ENCODE measurements at regions not wholly inside any gene's neighbourhood (a gene's known extent, or its start where the extent isn't known, plus 50 kb on each side); places are given as distances from the start of the nearest gene placed in this dataset.

DNA sequence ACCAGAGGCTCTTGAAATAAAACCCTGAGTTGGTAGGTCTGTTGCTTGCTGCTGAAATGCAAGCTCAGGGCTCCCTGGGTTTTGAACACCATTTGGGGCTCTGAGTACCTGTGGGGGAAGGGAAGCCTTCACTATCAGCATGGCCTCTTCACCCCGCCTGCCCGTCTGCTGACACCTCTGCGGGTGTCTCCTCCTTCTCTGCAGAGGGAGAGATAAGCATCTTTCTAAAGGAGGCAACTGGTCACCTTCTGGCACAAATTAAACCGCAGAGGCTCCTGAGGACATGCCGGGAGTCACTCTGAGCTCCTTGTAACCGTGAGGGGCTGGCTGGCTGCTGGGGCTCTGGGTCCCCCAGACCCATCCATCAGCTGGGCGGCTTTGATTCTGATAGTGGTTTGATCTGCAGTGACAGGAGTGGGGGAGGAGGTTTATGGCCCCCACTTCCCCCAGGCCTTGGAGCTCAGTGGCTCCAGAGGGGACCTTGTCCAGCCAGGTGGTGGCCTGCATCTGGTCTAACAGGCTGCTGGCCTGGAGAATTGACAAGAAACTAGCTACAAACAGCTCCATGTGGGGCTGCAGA is 123.5 kb downstream of the IRF8 start:
- DNase-seq (ENCODE audit: low read depth, low spot score) = no peak
- POLR2A ChIA-PET = no interaction called here

DNA sequence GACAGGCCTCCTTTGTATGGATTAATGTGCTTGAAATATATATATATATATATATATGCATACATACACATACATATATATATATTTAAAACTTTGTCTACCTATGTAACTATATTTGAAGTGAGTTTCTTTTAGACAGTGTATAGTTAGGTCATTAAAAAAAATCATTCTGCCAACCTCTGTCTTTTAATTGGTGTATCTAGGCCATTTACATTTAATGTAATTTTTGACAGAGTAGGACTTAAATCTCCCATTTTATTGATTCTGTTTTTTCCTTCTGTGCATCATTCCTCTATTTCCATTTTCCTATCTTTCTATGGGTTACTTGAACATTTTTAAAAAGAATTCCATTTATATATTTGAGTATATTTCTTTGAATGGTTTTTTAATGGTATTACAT is 125.2 kb downstream of the IRF8 start:
- no peak overlapping the region for H3K4me3 ChIP-seq (replicated peaks in 1 of 2; ENCODE audit: low read depth in 1 of 2, low read length in 2 of 2)
- no peaks in the 10 kb centered on the region for H3K9me2 ChIP-seq (ENCODE audit: insufficient read depth)
- RAD21 ChIA-PET (ENCODE audit: low non-redundant PET in 1 of 2, low total read pairs in 2 of 2, uncharacterized antibody in 2 of 2, unreplicated experiment in 2 of 2) = no interaction called here
- no peak for DNase-seq (ENCODE audit: low read depth, low spot score)
- TF ChIP-seq JUND (IDR thresholded peaks at IDR 0.05) (no peak), POLR2A (IDR thresholded peaks at IDR 0.05; ENCODE audit: borderline replicate concordance, extremely low read depth, insufficient read depth, insufficient read length) (no peak), ZFX (IDR thresholded peaks at IDR 0.05) (no peak), YY1 (IDR thresholded peaks at IDR 0.05; ENCODE audit: extremely low read depth, insufficient replicate concordance, low read depth, low read length) (no peak), CBX3 (IDR thresholded peaks at IDR 0.05; ENCODE audit: low read depth) (peak; percentile 43; the same call in 1 of the 2 replicates), TCF7L2 (IDR thresholded peaks at IDR 0.05; ENCODE audit: borderline replicate concordance, extremely low read depth, insufficient read depth, insufficient read length) (no peak)
- CTCF ChIA-PET = interaction anchor here (1.0 kb wide), 1 partner anchor 203 kb away, joined by 3 read pairs; no protein-coding TSS in a partner anchor
- no peaks in the 10 kb centered on the region; a peak in 1 of 4 replicates for H3K4me1 ChIP-seq (ENCODE audit: control insufficient read depth in 1 of 2, insufficient read depth in 2 of 2, low read length in 2 of 2)
- H2AFZ ChIP-seq (ENCODE audit: low read depth, low read length, poor library complexity, severe bottlenecking) = no peak overlapping the region
- no peak overlapping the region for H3K27ac ChIP-seq (ENCODE audit: low read depth, low read length)
- POLR2A ChIA-PET = no interaction called here
- intact Hi-C loops (cut with micrococcal nuclease) = no loop called here
- H4K20me1 ChIP-seq (ENCODE audit: insufficient read depth) = no peaks in the 10 kb centered on the region
- no peaks in the 10 kb centered on the region for H3K36me3 ChIP-seq (ENCODE audit: control insufficient read depth in 1 of 2, insufficient read depth in 2 of 2, low read length in 2 of 2)
- ATAC-seq = no peak
- H3K27me3 ChIP-seq (ENCODE audit: insufficient read depth, low read length) = peaks cover 24% of the 10 kb centered on the region
- H3K9me3 ChIP-seq (ENCODE audit: control insufficient read depth in 1 of 2, insufficient read depth in 1 of 2, low read depth in 1 of 2, low read length in 2 of 2) = peaks cover 21 to 29% of the 10 kb centered on the region in 2 experiments
- H3K79me2 ChIP-seq (ENCODE audit: insufficient read depth, low read length) = no peaks in the 10 kb centered on the region
- no peak overlapping the region for H3K4me2 ChIP-seq (ENCODE audit: low read length)
- no peak overlapping the region for H3K9ac ChIP-seq (ENCODE audit: low read length)
- no TSS peak for BruUV-seq (replicated peaks)

More for the DNA sequence above, 123.5 kb downstream of the IRF8 start:
- intact Hi-C loops (cut with micrococcal nuclease) = no loop called here
- Histone ChIP-seq H3K27ac (ENCODE audit: low read depth, low read length) (no peak overlapping the region), H3K4me2 (ENCODE audit: low read length) (no peak overlapping the region), H2AFZ (ENCODE audit: low read depth, low read length, poor library complexity, severe bottlenecking) (no peak overlapping the region), H4K20me1 (ENCODE audit: insufficient read depth) (no peaks in the 10 kb centered on the region), H3K4me3 (replicated peaks in 1 of 2; ENCODE audit: low read depth in 1 of 2, low read length in 2 of 2) (no peak overlapping the region), H3K27me3 (ENCODE audit: insufficient read depth, low read length) (peaks cover 8% of the 10 kb centered on the region), H3K4me1 (ENCODE audit: control insufficient read depth in 1 of 2, insufficient read depth in 2 of 2, low read length in 2 of 2) (no peaks in the 10 kb centered on the region; a peak in 1 of 4 replicates), H3K9me3 (ENCODE audit: control insufficient read depth in 1 of 2, insufficient read depth in 1 of 2, low read depth in 1 of 2, low read length in 2 of 2) (peaks cover 21 to 29% of the 10 kb centered on the region in 2 experiments), H3K79me2 (ENCODE audit: insufficient read depth, low read length) (no peaks in the 10 kb centered on the region), H3K9me2 (ENCODE audit: insufficient read depth) (no peaks in the 10 kb centered on the region), H3K9ac (ENCODE audit: low read length) (no peak overlapping the region), H3K36me3 (ENCODE audit: control insufficient read depth in 1 of 2, insufficient read depth in 2 of 2, low read length in 2 of 2) (no peaks in the 10 kb centered on the region)
- RAD21 ChIA-PET (ENCODE audit: low non-redundant PET in 1 of 2, low total read pairs in 2 of 2, uncharacterized antibody in 2 of 2, unreplicated experiment in 2 of 2) = no interaction called here
- no peak for ATAC-seq
- CTCF ChIA-PET = interaction anchor here (2.6 kb wide), 1 partner anchor 201 kb away, joined by 14 read pairs; no protein-coding TSS in a partner anchor
- TF ChIP-seq JUND (IDR thresholded peaks at IDR 0.05) (no peak), CBX3 (IDR thresholded peaks at IDR 0.05; ENCODE audit: low read depth) (no peak)
- BruUV-seq (replicated peaks) = no TSS peak
